ENCODE measurements at regions not wholly inside any gene's neighbourhood (a gene's known extent, or its start where the extent isn't known, plus 50 kb on each side); places are given as distances from the start of the nearest gene placed in this dataset.
"Not testable (repeated sequence)": the region's sequence is repeated elsewhere in the genome, so short reads cannot be mapped to it uniquely, and the experiment has no call there.

DNA sequence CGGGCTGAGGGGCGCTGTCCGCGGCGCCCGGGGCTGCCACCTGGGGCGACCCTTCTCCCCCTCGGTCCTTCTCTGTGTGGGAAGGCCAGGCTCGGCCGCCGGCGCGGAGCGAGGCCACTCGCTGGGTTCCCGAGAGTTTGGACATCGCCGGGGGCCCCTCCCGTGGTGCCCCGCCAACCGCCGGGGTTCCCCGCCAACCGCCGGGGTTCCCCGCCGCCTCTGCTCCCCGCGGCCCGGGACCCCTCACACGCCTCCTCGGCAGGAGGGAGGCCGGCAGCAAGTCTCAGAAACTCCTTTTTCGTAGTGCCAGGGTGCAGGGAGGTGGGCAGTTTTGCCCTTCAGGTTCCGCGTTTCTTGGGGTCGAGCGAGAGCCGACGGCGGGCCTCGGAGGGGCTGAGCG, 83.9 kb upstream of the NBPF19 start:
- TF ChIP-seq, protein P1, sequence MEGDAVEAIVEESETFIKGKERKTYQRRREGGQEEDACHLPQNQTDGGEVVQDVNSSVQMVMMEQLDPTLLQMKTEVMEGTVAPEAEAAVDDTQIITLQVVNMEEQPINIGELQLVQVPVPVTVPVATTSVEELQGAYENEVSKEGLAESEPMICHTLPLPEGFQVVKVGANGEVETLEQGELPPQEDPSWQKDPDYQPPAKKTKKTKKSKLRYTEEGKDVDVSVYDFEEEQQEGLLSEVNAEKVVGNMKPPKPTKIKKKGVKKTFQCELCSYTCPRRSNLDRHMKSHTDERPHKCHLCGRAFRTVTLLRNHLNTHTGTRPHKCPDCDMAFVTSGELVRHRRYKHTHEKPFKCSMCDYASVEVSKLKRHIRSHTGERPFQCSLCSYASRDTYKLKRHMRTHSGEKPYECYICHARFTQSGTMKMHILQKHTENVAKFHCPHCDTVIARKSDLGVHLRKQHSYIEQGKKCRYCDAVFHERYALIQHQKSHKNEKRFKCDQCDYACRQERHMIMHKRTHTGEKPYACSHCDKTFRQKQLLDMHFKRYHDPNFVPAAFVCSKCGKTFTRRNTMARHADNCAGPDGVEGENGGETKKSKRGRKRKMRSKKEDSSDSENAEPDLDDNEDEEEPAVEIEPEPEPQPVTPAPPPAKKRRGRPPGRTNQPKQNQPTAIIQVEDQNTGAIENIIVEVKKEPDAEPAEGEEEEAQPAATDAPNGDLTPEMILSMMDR (IDR thresholded peaks at IDR 0.05) = not testable (repeated sequence)
- not testable (repeated sequence) for TF ChIP-seq POLR2AphosphoS5 (IDR thresholded peaks at IDR 0.05; ENCODE audit: low read depth, low read length)
